NT2/D1 (cell line): ENCODE measurements at regions not wholly inside any gene's neighbourhood (a gene's known extent, or its start where the extent isn't known, plus 50 kb on each side); places are given as distances from the start of the nearest gene placed in this dataset.
"Not testable (repeated sequence)": the region's sequence is repeated elsewhere in the genome, so short reads cannot be mapped to it uniquely, and the experiment has no call there.

Experiments used
- DNase-seq: peaks from one replicate; pipeline ENCODE4 v3.0.0-alpha.2; 2011; ENCODE audit warnings: low read depth, low spot score
- H3K27me3 ChIP-seq: 2 replicates; pipeline ENCODE4 v1.6.0; 2011; ENCODE audit warnings: mild to moderate bottlenecking; ENCODE audit not compliant: insufficient read length, insufficient read depth
- H3K36me3 ChIP-seq: 2 replicates; pipeline ENCODE4 v1.6.1; 2011; ENCODE audit warnings: mild to moderate bottlenecking, low read length, mixed read lengths; ENCODE audit not compliant: insufficient read depth, insufficient read length
- H3K4me1 ChIP-seq: 2 replicates; pipeline ENCODE4 v1.5.1; 2011; ENCODE audit not compliant: insufficient read depth, insufficient read length
- H3K4me3 ChIP-seq: 2 replicates; pipeline ENCODE4 v1.5.1; 2011; ENCODE audit warnings: low read depth; ENCODE audit not compliant: insufficient read length
- H3K9ac ChIP-seq: 2 replicates; pipeline ENCODE4 v1.6.0; 2011; ENCODE audit warnings: low read depth; ENCODE audit not compliant: insufficient read length
- H3K9me3 ChIP-seq: 2 replicates; pipeline ENCODE4 v1.5.1; 2011; ENCODE audit warnings: mild to moderate bottlenecking, low read length; ENCODE audit not compliant: insufficient read depth
- SUZ12 ChIP-seq: IDR thresholded peaks from 2 replicates; pipeline ENCODE4 v1.6.1; 2011; ENCODE audit not compliant: insufficient read length, insufficient read depth; ENCODE audit errors: extremely low read depth
- YY1 ChIP-seq: IDR thresholded peaks from 2 replicates; pipeline ENCODE4 v1.6.1; 2011; ENCODE audit not compliant: insufficient read length, insufficient read depth
- ZNF274 ChIP-seq: IDR thresholded peaks from 2 replicates; pipeline ENCODE4 v1.6.1; 2011; ENCODE audit warnings: mild to moderate bottlenecking, low read depth, low read length

- no peaks in the 10 kb centered on the region for H3K4me1 ChIP-seq
- TF ChIP-seq YY1 (no peak), SUZ12 (no peak), ZNF274 (no peak)
- no peak for DNase-seq
- H3K36me3 ChIP-seq = no peaks in the 10 kb centered on the region
- no peaks in the 10 kb centered on the region for H3K27me3 ChIP-seq
- no peaks in the 10 kb centered on the region for H3K9me3 ChIP-seq
- no peak overlapping the region for H3K4me3 ChIP-seq
- no peak overlapping the region for H3K9ac ChIP-seq
These were observed 218.8 kb upstream of the SGCG start for GRCh38 chr13:22961835-22962537.

- H3K4me3 ChIP-seq, H3K27me3 ChIP-seq, H3K36me3 ChIP-seq, H3K9ac ChIP-seq, DNase-seq, H3K4me1 ChIP-seq, H3K9me3 ChIP-seq: not testable (repeated sequence)
These were observed 217.3 kb upstream of the SGCG start for GRCh38 chr13:22963384-22964053.

GRCh38 chr13:22964245-22964966, 216.4 kb upstream of the SGCG start:
- H3K36me3 ChIP-seq = no peaks in the 10 kb centered on the region

GRCh38 chr13:22965011-22965857, 215.5 kb upstream of the SGCG start:
- H3K36me3 ChIP-seq, DNase-seq, H3K9me3 ChIP-seq: not testable (repeated sequence)

More at GRCh38 chr13:22964245-22964966, 216.4 kb upstream of the SGCG start:
- DNase-seq = no peak
- TF ChIP-seq ZNF274 (no peak), SUZ12 (no peak), YY1 (no peak)
- Histone ChIP-seq H3K4me1 (no peaks in the 10 kb centered on the region), H3K9ac (no peak overlapping the region), H3K9me3 (no peaks in the 10 kb centered on the region), H3K4me3 (no peak overlapping the region), H3K27me3 (no peaks in the 10 kb centered on the region)

GRCh38 chr13:22965858-22966239, 214.9 kb upstream of the SGCG start:
- H3K9me3 ChIP-seq, DNase-seq, H3K4me3 ChIP-seq, H3K27me3 ChIP-seq, H3K4me1 ChIP-seq, H3K36me3 ChIP-seq, H3K9ac ChIP-seq: not testable (repeated sequence)

More at GRCh38 chr13:22965011-22965857, 215.5 kb upstream of the SGCG start:
- H3K9ac ChIP-seq, H3K4me1 ChIP-seq, H3K27me3 ChIP-seq, H3K4me3 ChIP-seq: not testable (repeated sequence)

- H3K4me1 ChIP-seq, H3K36me3 ChIP-seq, DNase-seq, H3K9me3 ChIP-seq, H3K9ac ChIP-seq, H3K4me3 ChIP-seq, H3K27me3 ChIP-seq: not testable (repeated sequence)
These were observed 214.0 kb upstream of the SGCG start for GRCh38 chr13:22966753-22967152.

- no peak overlapping the region for H3K9ac ChIP-seq
- DNase-seq = no peak
- no peaks in the 10 kb centered on the region for H3K36me3 ChIP-seq
- H3K27me3 ChIP-seq = no peaks in the 10 kb centered on the region
- H3K4me1 ChIP-seq = no peaks in the 10 kb centered on the region
- no peak overlapping the region for H3K4me3 ChIP-seq
- no peak for TF ChIP-seq SUZ12
- no peak for TF ChIP-seq YY1
- no peak for TF ChIP-seq ZNF274
- H3K9me3 ChIP-seq = no peaks in the 10 kb centered on the region
These were observed 213.1 kb upstream of the SGCG start for GRCh38 chr13:22967669-22968068.
